22Rv1 (cell line): ENCODE measurements at regions not wholly inside any gene's neighbourhood (a gene's known extent, or its start where the extent isn't known, plus 50 kb on each side); places are given as distances from the start of the nearest gene placed in this dataset.

Experiments used
- CTCF ChIP-seq: fragments of 450-650 bp; IDR thresholded peaks from 2 replicates; pipeline ENCODE4 v1.5.1; 2017; ENCODE audit warnings: mild to moderate bottlenecking
- ZFX ChIP-seq: fragments of 450-650 bp; IDR thresholded peaks from 2 replicates; pipeline ENCODE4 v1.6.1; 2017; ENCODE audit warnings: antibody characterized with exemption, borderline replicate concordance

GRCh38 chr14:28831126-28831525 lies 64.5 kb downstream of the FOXG1 start:
- TF ChIP-seq CTCF (no peak), ZFX (no peak)
